Smooth muscle cell (in vitro differentiated cells): ENCODE measurements at regions not wholly inside any gene's neighbourhood (a gene's known extent, or its start where the extent isn't known, plus 50 kb on each side); places are given as distances from the start of the nearest gene placed in this dataset.

Experiments used
- DNase-seq: peaks from one replicate; lab custom pipeline; 2025; ENCODE audit not compliant: unreplicated experiment; lab: John Stamatoyannopoulos, UW
- H2AFZ ChIP-seq: fragments of 200-600 bp; sonication (generic); 2 replicates; pipeline ENCODE4 v1.6.0; 2016; ENCODE audit warnings: antibody characterized with exemption, low read depth, mild to moderate bottlenecking
- H3F3A ChIP-seq: fragments of 200-600 bp; sonication (generic); 2 replicates; pipeline ENCODE4 v1.6.0; 2017; ENCODE audit warnings: antibody characterized with exemption, low read depth
- H3K27ac ChIP-seq: fragments of 200-600 bp; sonication (generic); 2 replicates; pipeline ENCODE4 v1.5.1; 2016; ENCODE audit warnings: low read depth, mild to moderate bottlenecking
- H3K27me3 ChIP-seq: fragments of 200-600 bp; sonication (generic); 2 replicates; pipeline ENCODE4 v1.6.1; 2016; ENCODE audit warnings: low read depth, mild to moderate bottlenecking
- H3K36me3 ChIP-seq: fragments of 200-600 bp; sonication (generic); 2 replicates; pipeline ENCODE4 v1.5.1; 2016; ENCODE audit warnings: low read depth
- H3K4me1 ChIP-seq: fragments of 200-600 bp; sonication (generic); 2 replicates; pipeline ENCODE4 v1.5.1; 2016; ENCODE audit warnings: low read depth
- H3K4me2 ChIP-seq: fragments of 200-600 bp; sonication (generic); 2 replicates; pipeline ENCODE4 v1.6.0; 2016; ENCODE audit warnings: mild to moderate bottlenecking
- H3K4me3 ChIP-seq: fragments of 200-600 bp; sonication (generic); 2 replicates; pipeline ENCODE4 v1.5.1; 2016; ENCODE audit warnings: mild to moderate bottlenecking
- H3K79me2 ChIP-seq: fragments of 200-600 bp; sonication (generic); 2 replicates; pipeline ENCODE4 v1.6.0; 2016; ENCODE audit warnings: low read depth, mild to moderate bottlenecking
- H3K9ac ChIP-seq: fragments of 200-600 bp; sonication (generic); 2 replicates; pipeline ENCODE4 v1.6.0; 2016; ENCODE audit warnings: low read depth
- H3K9me3 ChIP-seq: fragments of 200-600 bp; sonication (generic); replicated peaks from 2 replicates; pipeline ENCODE4 v1.5.1; 2016; ENCODE audit warnings: low read depth
- H4K20me1 ChIP-seq: fragments of 200-600 bp; sonication (generic); 2 replicates; pipeline ENCODE4 v1.6.0; 2016; ENCODE audit warnings: low read depth
- CTCF ChIP-seq: fragments of 200-600 bp; sonication (generic); IDR thresholded peaks from 2 replicates; pipeline ENCODE4 v1.5.1; 2017; ENCODE audit warnings: borderline replicate concordance, mild to moderate bottlenecking, antibody characterized with exemption; ENCODE audit not compliant: insufficient read depth, poor library complexity, severe bottlenecking
- whole genome bisulfite sequencing: methylation state at CpG from one replicate; pipeline ENCODE4 v1.1.7; 2016; ENCODE audit warnings: low lambda C conversion rate; 5-methylcytosine and 5-hydroxymethylcytosine counted together

- Histone ChIP-seq H4K20me1 (no peaks in the 10 kb centered on the region), H2AFZ (no peak overlapping the region), H3F3A (no peaks in the 10 kb centered on the region), H3K4me2 (no peak overlapping the region), H3K9ac (no peak overlapping the region), H3K4me3 (no peak overlapping the region), H3K9me3 (no peaks in the 10 kb centered on the region), H3K4me1 (no peaks in the 10 kb centered on the region), H3K27me3 (no peaks in the 10 kb centered on the region), H3K36me3 (no peaks in the 10 kb centered on the region), H3K79me2 (no peaks in the 10 kb centered on the region), H3K27ac (no peak overlapping the region)
- no peak for DNase-seq
- TF ChIP-seq CTCF: no peak
- 85% methylated on average over 2 of the region's 2 CpGs for WGBS
Observed at GRCh38 chr16:62585041-62585545, 548.9 kb upstream of the CDH8 start.

GRCh38 chr16:62583414-62583813 is 547.2 kb upstream of the CDH8 start:
- no peak for DNase-seq
- H3K4me1 ChIP-seq: no peaks in the 10 kb centered on the region
- H2AFZ ChIP-seq: no peak overlapping the region
- H3K9me3 ChIP-seq: no peaks in the 10 kb centered on the region
- no peaks in the 10 kb centered on the region for H3K27me3 ChIP-seq
- H3K4me3 ChIP-seq: no peak overlapping the region
- no peak overlapping the region for H3K4me2 ChIP-seq
- H3K36me3 ChIP-seq: no peaks in the 10 kb centered on the region
- no peak overlapping the region for H3K27ac ChIP-seq
- no peak for TF ChIP-seq CTCF
- 83% methylated on average over 2 of the region's 2 CpGs for WGBS
- H3F3A ChIP-seq: no peaks in the 10 kb centered on the region
- no peaks in the 10 kb centered on the region for H4K20me1 ChIP-seq
- H3K9ac ChIP-seq: no peak overlapping the region
- H3K79me2 ChIP-seq: no peaks in the 10 kb centered on the region

- Histone ChIP-seq H3K9me3 (no peaks in the 10 kb centered on the region), H3K4me3 (no peak overlapping the region), H2AFZ (no peak overlapping the region), H3K36me3 (no peaks in the 10 kb centered on the region), H3K27me3 (no peaks in the 10 kb centered on the region), H3K9ac (no peak overlapping the region), H3K4me2 (no peak overlapping the region), H3K4me1 (no peaks in the 10 kb centered on the region), H3K79me2 (no peaks in the 10 kb centered on the region), H4K20me1 (no peaks in the 10 kb centered on the region), H3K27ac (no peak overlapping the region), H3F3A (no peaks in the 10 kb centered on the region)
- WGBS: 91% methylated on average over 1 of the region's 1 CpG
- no peak for TF ChIP-seq CTCF
- DNase-seq: no peak
Observed at GRCh38 chr16:62573466-62573865, 537.2 kb upstream of the CDH8 start.

- Histone ChIP-seq H4K20me1 (no peaks in the 10 kb centered on the region), H3F3A (no peaks in the 10 kb centered on the region), H3K4me2 (no peak overlapping the region), H2AFZ (no peak overlapping the region), H3K27me3 (no peaks in the 10 kb centered on the region), H3K79me2 (no peaks in the 10 kb centered on the region), H3K27ac (no peak overlapping the region), H3K9ac (no peak overlapping the region), H3K4me3 (no peak overlapping the region), H3K4me1 (no peaks in the 10 kb centered on the region), H3K36me3 (no peaks in the 10 kb centered on the region), H3K9me3 (no peaks in the 10 kb centered on the region)
- no peak for DNase-seq
- no peak for TF ChIP-seq CTCF
- 92% methylated on average over 2 of the region's 2 CpGs for WGBS
Observed at GRCh38 chr16:62568926-62569325, 532.7 kb upstream of the CDH8 start.
